Coronary artery (tissue), 2 donors: ENCODE measurements at regions not wholly inside any gene's neighbourhood (a gene's known extent, or its start where the extent isn't known, plus 50 kb on each side); places are given as distances from the start of the nearest gene placed in this dataset.

ENCODE experiments used
- DNase-seq: peaks from one replicate; pipeline ENCODE4 v3.0.0-alpha.2; 2017; ENCODE audit warnings: low spot score
- H3K27ac ChIP-seq, 2 donors: fragments of 200-600 bp; sonication (generic); one replicate each; pipeline ENCODE4 v1.5.1; 2016 to 2019
- H3K4me3 ChIP-seq: fragments of 200-600 bp; sonication (generic); 2 replicates; pipeline ENCODE4 v1.5.1; 2016; ENCODE audit warnings: mild to moderate bottlenecking, moderate library complexity
- TF ChIP-seq, protein P1 (sequence below): fragments of 200-600 bp; sonication (generic); IDR thresholded peaks from one replicate; pipeline ENCODE4 v1.5.1; 2019; ENCODE audit warnings: antibody characterized with exemption

DNA sequence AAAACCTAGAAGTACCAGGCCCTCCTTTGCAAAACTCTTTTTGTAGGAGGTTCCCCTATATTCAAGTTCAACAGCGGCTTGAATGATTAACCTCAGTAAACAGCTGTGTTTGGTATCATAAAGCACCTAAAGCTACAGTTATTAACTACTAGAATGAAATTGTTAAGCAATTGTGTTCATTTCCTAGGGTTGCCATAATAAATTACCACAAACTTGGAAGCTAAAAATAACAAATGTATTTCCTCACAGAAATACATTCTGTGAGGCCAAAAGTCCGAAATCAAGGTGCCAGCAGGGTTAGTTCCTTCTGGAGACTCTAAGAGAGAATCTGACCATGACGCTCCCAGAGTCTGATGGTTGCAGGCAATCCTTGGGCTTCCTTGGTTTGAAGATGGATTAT lies 202.1 kb upstream of the ACVR2A start:
- no peak for DNase-seq
- Histone ChIP-seq H3K27ac (no peak overlapping the region), H3K4me3 (no peak overlapping the region)
- TF ChIP-seq, protein P1, sequence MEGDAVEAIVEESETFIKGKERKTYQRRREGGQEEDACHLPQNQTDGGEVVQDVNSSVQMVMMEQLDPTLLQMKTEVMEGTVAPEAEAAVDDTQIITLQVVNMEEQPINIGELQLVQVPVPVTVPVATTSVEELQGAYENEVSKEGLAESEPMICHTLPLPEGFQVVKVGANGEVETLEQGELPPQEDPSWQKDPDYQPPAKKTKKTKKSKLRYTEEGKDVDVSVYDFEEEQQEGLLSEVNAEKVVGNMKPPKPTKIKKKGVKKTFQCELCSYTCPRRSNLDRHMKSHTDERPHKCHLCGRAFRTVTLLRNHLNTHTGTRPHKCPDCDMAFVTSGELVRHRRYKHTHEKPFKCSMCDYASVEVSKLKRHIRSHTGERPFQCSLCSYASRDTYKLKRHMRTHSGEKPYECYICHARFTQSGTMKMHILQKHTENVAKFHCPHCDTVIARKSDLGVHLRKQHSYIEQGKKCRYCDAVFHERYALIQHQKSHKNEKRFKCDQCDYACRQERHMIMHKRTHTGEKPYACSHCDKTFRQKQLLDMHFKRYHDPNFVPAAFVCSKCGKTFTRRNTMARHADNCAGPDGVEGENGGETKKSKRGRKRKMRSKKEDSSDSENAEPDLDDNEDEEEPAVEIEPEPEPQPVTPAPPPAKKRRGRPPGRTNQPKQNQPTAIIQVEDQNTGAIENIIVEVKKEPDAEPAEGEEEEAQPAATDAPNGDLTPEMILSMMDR, result no peak

DNA sequence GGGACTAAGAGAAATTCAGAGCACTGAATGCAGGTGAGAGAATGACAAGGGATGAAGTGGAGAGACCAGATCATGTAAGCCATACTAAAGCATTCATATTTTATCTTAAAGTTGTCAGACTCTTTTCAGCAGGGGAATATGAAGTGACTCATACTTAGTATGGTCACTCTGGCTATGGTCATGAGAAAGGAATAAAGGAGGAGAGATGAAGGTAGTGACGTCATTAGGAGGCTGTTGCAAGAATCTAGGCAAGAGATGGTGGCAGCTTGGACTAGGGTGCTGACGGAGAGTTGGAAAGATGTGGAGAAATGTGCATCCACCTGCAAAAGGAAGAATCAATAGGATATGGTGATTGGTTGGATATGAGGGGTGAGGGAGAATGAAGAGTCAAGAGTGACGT lies 203.2 kb upstream of the ACVR2A start:
- Histone ChIP-seq H3K27ac (no peak overlapping the region), H3K4me3 (no peak overlapping the region)
- DNase-seq, result no peak
- TF ChIP-seq, protein P1, result no peak

DNA sequence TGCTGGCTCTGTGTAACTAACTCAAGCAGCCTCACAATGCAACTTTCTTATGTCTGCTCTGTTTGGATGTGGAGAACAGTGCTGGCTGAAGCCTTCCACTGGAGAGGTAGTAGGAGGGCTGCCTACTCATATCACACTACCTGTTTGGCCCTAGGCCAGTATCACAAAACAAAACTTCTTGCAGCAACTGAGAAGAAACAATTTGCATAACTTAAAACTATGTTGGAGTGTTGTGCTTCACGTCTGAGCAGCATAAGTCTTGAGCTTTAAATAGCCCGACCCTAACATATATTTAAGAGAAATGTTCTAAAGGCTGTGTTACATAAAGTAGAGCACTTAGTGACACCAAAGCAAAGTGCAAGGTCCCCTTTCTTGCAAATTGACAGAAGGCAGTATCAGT lies 204.9 kb upstream of the ACVR2A start:
- DNase-seq, result no peak
- TF ChIP-seq, protein P1, result no peak
- Histone ChIP-seq H3K4me3 (no peak overlapping the region), H3K27ac (no peak overlapping the region)

DNA sequence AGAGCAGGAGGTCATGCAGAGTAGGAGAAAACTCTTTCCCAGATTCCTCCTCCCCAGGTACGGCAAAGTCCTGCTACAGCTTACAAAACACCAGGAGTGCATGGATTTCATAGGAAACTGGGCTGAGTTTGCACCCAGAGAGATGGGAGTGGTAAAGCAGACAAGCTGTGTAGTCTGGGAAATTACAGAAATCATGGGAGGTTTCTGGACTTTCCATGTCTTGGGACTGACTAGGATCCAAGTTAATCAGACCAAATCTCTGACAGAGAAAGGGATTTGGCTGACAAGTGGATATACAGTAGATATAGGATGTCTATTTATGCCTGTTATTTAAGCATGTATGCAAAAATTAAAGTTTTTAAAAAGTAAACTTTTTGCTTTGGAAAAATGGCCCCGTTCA lies 205.4 kb upstream of the ACVR2A start:
- H3K27ac ChIP-seq, result no peak overlapping the region
- DNase-seq, result no peak
- TF ChIP-seq, protein P1, result no peak
- H3K4me3 ChIP-seq, result no peak overlapping the region

DNA sequence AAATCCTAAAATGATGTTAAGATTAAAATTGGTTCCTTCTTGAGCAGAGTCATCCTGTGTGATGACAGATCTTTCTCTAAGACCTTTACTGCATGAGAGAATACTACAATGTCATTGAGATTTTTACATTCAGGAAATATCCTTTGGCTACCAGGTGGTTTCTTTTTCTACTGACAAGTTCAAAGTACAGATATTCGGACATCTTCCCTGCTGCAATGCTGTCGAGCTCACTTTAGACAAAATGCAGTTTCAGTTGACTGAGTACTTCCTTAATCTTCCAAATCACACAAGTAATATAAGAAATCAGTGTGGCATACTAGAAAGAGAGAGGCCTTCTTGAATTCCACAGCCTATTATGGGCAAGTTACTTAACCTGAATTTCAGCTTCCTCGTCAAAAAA lies 207.9 kb upstream of the ACVR2A start:
- no peak overlapping the region for H3K4me3 ChIP-seq
- TF ChIP-seq, protein P1, result no peak
- DNase-seq, result no peak
- no peak overlapping the region for H3K27ac ChIP-seq

DNA sequence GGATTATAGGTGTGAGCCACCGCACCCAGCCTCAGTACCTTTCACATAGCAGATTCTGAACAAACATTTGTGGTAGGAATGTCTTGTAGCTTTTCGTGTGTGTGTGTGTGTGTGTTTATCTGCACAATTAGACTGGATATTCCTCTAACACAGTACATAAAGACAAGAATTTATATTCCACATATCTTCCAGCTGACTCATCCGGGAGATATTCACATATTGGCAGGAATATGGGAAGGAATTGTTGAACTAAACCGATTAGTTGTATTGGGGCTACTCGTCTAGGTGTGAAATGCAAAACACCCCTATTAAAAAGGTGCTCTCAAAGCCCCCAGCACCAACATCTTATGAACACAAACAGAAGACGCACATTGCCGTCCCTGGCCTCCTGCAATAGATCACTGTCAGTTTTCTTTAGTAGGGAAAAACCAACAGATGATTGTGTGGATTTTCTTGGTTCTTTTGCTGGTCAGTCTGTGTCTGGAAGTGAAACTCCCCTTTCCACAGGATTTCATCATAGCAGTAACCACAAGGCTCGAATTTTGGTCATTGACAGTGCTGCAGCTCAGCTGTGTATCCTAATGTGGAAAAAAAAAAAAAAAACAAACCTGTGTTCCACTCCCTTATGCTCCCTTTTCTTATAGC lies 208.5 kb upstream of the ACVR2A start:
- DNase-seq, result no peak

DNA sequence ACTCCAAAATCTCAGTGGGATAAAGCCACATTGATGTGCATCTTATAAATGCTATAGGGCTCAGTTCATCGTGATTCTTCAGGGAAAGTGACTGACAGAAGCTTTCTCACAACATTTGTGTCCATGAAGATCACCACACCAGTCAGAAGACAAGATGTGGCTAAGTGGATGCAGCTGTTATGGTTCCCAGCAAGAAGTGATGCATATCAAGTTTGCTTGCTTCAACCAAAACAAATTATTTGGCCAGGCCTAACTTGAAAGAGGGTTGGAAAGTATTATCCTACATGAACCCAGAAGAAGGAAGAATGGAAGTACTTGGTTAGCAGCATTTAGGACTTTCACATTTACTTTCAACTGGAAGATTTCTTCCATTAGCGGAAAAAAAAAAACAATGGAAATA lies 210.0 kb upstream of the ACVR2A start:
- Histone ChIP-seq H3K27ac (no peak overlapping the region), H3K4me3 (no peak overlapping the region)
- no peak for DNase-seq
- TF ChIP-seq, protein P1, result no peak

More for the DNA sequence above, 208.5 kb upstream of the ACVR2A start:
- peak overlapping the region in 1 of 2 donors; percentile 15 for H3K27ac ChIP-seq
- no peak overlapping the region for H3K4me3 ChIP-seq
- TF ChIP-seq, protein P1, result no peak
